BLaER1 treated with 17β-estradiol and CSF1 and Interleukin-3, amounts not matched to agents 10 nM and 100 nM (cell line): ENCODE measurements at regions not wholly inside any gene's neighbourhood (a gene's known extent, or its start where the extent isn't known, plus 50 kb on each side); places are given as distances from the start of the nearest gene placed in this dataset.

Experiments used
- H3K27ac ChIP-seq, 11 experiments: shearing (Covaris generic); formaldehyde crosslinking; 2 replicates each; pipeline ENCODE4 v1.8.1; 2022
- H3K27me3 ChIP-seq, 11 experiments: shearing (Covaris generic); formaldehyde crosslinking; 2 replicates each; pipeline ENCODE4 v1.8.1; 2022
- H3K36me3 ChIP-seq, 11 experiments: shearing (Covaris generic); formaldehyde crosslinking; 2 replicates each; pipeline ENCODE4 v1.8.1; 2022
- H3K4me1 ChIP-seq, 10 experiments: shearing (Covaris generic); formaldehyde crosslinking; 2 replicates each; pipeline ENCODE4 v1.8.1; 2022
- H3K4me2 ChIP-seq, 11 experiments: shearing (Covaris generic); formaldehyde crosslinking; 2 replicates each; pipeline ENCODE4 v1.8.1; 2022
- H3K4me3 ChIP-seq, 10 experiments: shearing (Covaris generic); formaldehyde crosslinking; 2 replicates each; pipeline ENCODE4 v1.8.1; 2022
- H3K9ac ChIP-seq, 11 experiments: shearing (Covaris generic); formaldehyde crosslinking; 2 replicates each; pipeline ENCODE4 v1.8.1; 2022
- H3K9me3 ChIP-seq, 11 experiments: shearing (Covaris generic); formaldehyde crosslinking; replicated peaks in 1 of 11; 2 replicates each; pipeline ENCODE4 v1.8.1; 2022
- H4K20me1 ChIP-seq, 11 experiments: shearing (Covaris generic); formaldehyde crosslinking; 2 replicates each; pipeline ENCODE4 v1.8.1; 2022
- Cebpa-rat ChIP-seq, 11 experiments: shearing (Covaris generic); IDR thresholded peaks; 2 replicates each; pipeline ENCODE4 v1.8.1; 2022

GRCh38 chrX:39164212-39164611 is 363.0 kb downstream of the MID1IP1 start:
- Histone ChIP-seq H3K9me3 (no peaks in the 10 kb centered on the region), H3K27ac (no peak overlapping the region), H3K27me3 (peaks cover 28 to 39% (median 36%) of the 10 kb centered on the region in 11 experiments), H4K20me1 (no peaks in the 10 kb centered on the region; a peak in 4 of 22 replicates), H3K36me3 (no peaks in the 10 kb centered on the region), H3K9ac (no peak overlapping the region), H3K4me2 (no peak overlapping the region), H3K4me3 (no peak overlapping the region), H3K4me1 (peaks cover 16 to 48% (median 27%) of the 10 kb centered on the region in 10 experiments)
- no peak for TF ChIP-seq Cebpa-rat (IDR thresholded peaks at IDR 0.05)

GRCh38 chrX:39165185-39165584 is 363.9 kb downstream of the MID1IP1 start:
- peaks cover 28 to 39% (median 36%) of the 10 kb centered on the region in 11 experiments for H3K27me3 ChIP-seq
- no peaks in the 10 kb centered on the region for H3K36me3 ChIP-seq

GRCh38 chrX:39165773-39166172 is 364.5 kb downstream of the MID1IP1 start:
- Histone ChIP-seq H3K4me1 (peaks cover 16 to 35% (median 23%) of the 10 kb centered on the region in 10 experiments), H3K36me3 (no peaks in the 10 kb centered on the region), H3K9ac (no peak overlapping the region), H3K27ac (no peak overlapping the region), H3K27me3 (peaks cover 28 to 36% (median 34%) of the 10 kb centered on the region in 11 experiments), H4K20me1 (no peaks in the 10 kb centered on the region; a peak in 4 of 22 replicates), H3K9me3 (no peaks in the 10 kb centered on the region; a peak in 1 of 22 replicates), H3K4me3 (no peak overlapping the region), H3K4me2 (peak overlapping the region in 9 of 11 experiments; percentile 7 to 47 (median 30); a peak in 9 of 22 replicates)
- TF ChIP-seq Cebpa-rat (IDR thresholded peaks at IDR 0.05), result no peak

More at GRCh38 chrX:39165185-39165584, 363.9 kb downstream of the MID1IP1 start:
- no peak overlapping the region for H3K9ac ChIP-seq
- H3K4me3 ChIP-seq, result no peak overlapping the region
- H3K4me2 ChIP-seq, result peak overlapping the region in 9 of 11 experiments; percentile 7 to 47 (median 30); a peak in 12 of 22 replicates
- H4K20me1 ChIP-seq, result no peaks in the 10 kb centered on the region; a peak in 4 of 22 replicates
- peaks cover 16 to 40% (median 26%) of the 10 kb centered on the region in 10 experiments for H3K4me1 ChIP-seq
- H3K27ac ChIP-seq, result no peak overlapping the region
- no peak for TF ChIP-seq Cebpa-rat (IDR thresholded peaks at IDR 0.05)
- H3K9me3 ChIP-seq, result no peaks in the 10 kb centered on the region

- H3K27me3 ChIP-seq, result peaks cover 12 to 24% (median 15%) of the 10 kb centered on the region in 11 experiments
- H3K9ac ChIP-seq, result no peak overlapping the region
- no peak overlapping the region for H3K27ac ChIP-seq
- no peaks in the 10 kb centered on the region; a peak in 3 of 22 replicates for H4K20me1 ChIP-seq
- no peak for TF ChIP-seq Cebpa-rat (IDR thresholded peaks at IDR 0.05)
- H3K9me3 ChIP-seq, result no peaks in the 10 kb centered on the region; a peak in 1 of 22 replicates
- H3K36me3 ChIP-seq, result no peaks in the 10 kb centered on the region
- peak overlapping the region in 6 of 11 experiments; percentile 12 to 44 (median 26); a peak in 5 of 22 replicates for H3K4me2 ChIP-seq
- no peak overlapping the region for H3K4me3 ChIP-seq
- H3K4me1 ChIP-seq, result peaks cover 8 to 26% (median 20%) of the 10 kb centered on the region in 10 experiments; a peak in 17 of 20 replicates
Measured at GRCh38 chrX:39167791-39168190, 366.5 kb downstream of the MID1IP1 start.

- Histone ChIP-seq H3K9ac (no peak overlapping the region), H3K4me2 (no peak overlapping the region), H3K4me3 (no peak overlapping the region), H3K4me1 (peaks cover 8 to 26% (median 20%) of the 10 kb centered on the region in 10 experiments; a peak in 17 of 20 replicates), H3K27ac (no peak overlapping the region), H3K36me3 (no peaks in the 10 kb centered on the region), H3K27me3 (peaks cover 3 to 16% (median 7%) of the 10 kb centered on the region in 11 experiments), H4K20me1 (no peaks in the 10 kb centered on the region; a peak in 3 of 22 replicates), H3K9me3 (no peaks in the 10 kb centered on the region; a peak in 1 of 22 replicates)
- TF ChIP-seq Cebpa-rat (IDR thresholded peaks at IDR 0.05), result no peak
Measured at GRCh38 chrX:39168609-39169008, 367.4 kb downstream of the MID1IP1 start.

- Histone ChIP-seq H3K27ac (no peak overlapping the region), H3K27me3 (peaks cover 0 to 4% (median 0%) of the 10 kb centered on the region in 11 experiments; a peak in 3 of 22 replicates), H3K4me3 (no peak overlapping the region), H3K4me1 (peaks cover 14 to 27% (median 22%) of the 10 kb centered on the region in 10 experiments; a peak in 17 of 20 replicates), H3K36me3 (no peaks in the 10 kb centered on the region), H3K4me2 (peak overlapping the region in 1 of 11 experiments; percentile 18; a peak in 1 of 22 replicates), H4K20me1 (no peaks in the 10 kb centered on the region; a peak in 1 of 22 replicates), H3K9me3 (no peaks in the 10 kb centered on the region; a peak in 1 of 22 replicates), H3K9ac (no peak overlapping the region)
- no peak for TF ChIP-seq Cebpa-rat (IDR thresholded peaks at IDR 0.05)
Measured at GRCh38 chrX:39169976-39170375, 368.7 kb downstream of the MID1IP1 start.

- peaks cover 14 to 31% (median 22%) of the 10 kb centered on the region in 10 experiments; a peak in 18 of 20 replicates for H3K4me1 ChIP-seq
- H3K27ac ChIP-seq, result no peak overlapping the region
- TF ChIP-seq Cebpa-rat (IDR thresholded peaks at IDR 0.05), result no peak
- H3K9ac ChIP-seq, result no peak overlapping the region
- peaks cover 0 to 8% (median 0%) of the 10 kb centered on the region in 11 experiments; a peak in 2 of 22 replicates for H3K27me3 ChIP-seq
- no peaks in the 10 kb centered on the region; a peak in 1 of 22 replicates for H3K9me3 ChIP-seq
- H3K4me2 ChIP-seq, result peak overlapping the region in 1 of 11 experiments; percentile 18; a peak in 1 of 22 replicates
- no peaks in the 10 kb centered on the region; a peak in 1 of 22 replicates for H4K20me1 ChIP-seq
- H3K36me3 ChIP-seq, result no peaks in the 10 kb centered on the region
- H3K4me3 ChIP-seq, result no peak overlapping the region
Measured at GRCh38 chrX:39170464-39170863, 369.2 kb downstream of the MID1IP1 start.

- Histone ChIP-seq H3K4me3 (no peak overlapping the region), H4K20me1 (no peaks in the 10 kb centered on the region), H3K4me1 (peaks cover 10 to 32% (median 22%) of the 10 kb centered on the region in 10 experiments; a peak in 16 of 20 replicates), H3K9ac (no peak overlapping the region), H3K36me3 (no peaks in the 10 kb centered on the region), H3K27ac (no peak overlapping the region), H3K27me3 (peaks cover 0 to 9% (median 0%) of the 10 kb centered on the region in 11 experiments; a peak in 2 of 22 replicates), H3K4me2 (no peak overlapping the region), H3K9me3 (no peaks in the 10 kb centered on the region; a peak in 1 of 22 replicates)
- TF ChIP-seq Cebpa-rat (IDR thresholded peaks at IDR 0.05), result no peak
Measured at GRCh38 chrX:39171686-39172085, 370.4 kb downstream of the MID1IP1 start.

- Histone ChIP-seq H3K4me3 (no peak overlapping the region), H3K4me1 (peaks cover 0 to 22% (median 12%) of the 10 kb centered on the region in 10 experiments; a peak in 12 of 20 replicates), H3K36me3 (no peaks in the 10 kb centered on the region), H3K27ac (no peak overlapping the region), H4K20me1 (no peaks in the 10 kb centered on the region), H3K4me2 (peak overlapping the region; percentile 39 to 65 (median 47); a peak in 19 of 22 replicates), H3K9me3 (no peaks in the 10 kb centered on the region; a peak in 1 of 22 replicates), H3K9ac (peak overlapping the region in 2 of 11 experiments; percentile 23 to 54; a peak in 2 of 22 replicates), H3K27me3 (peaks cover 0 to 9% (median 0%) of the 10 kb centered on the region in 11 experiments; a peak in 2 of 22 replicates)
- no peak for TF ChIP-seq Cebpa-rat (IDR thresholded peaks at IDR 0.05)
Measured at GRCh38 chrX:39174241-39174771, 373.0 kb downstream of the MID1IP1 start.
